ENCODE measurements at regions not wholly inside any gene's neighbourhood (a gene's known extent, or its start where the extent isn't known, plus 50 kb on each side); places are given as distances from the start of the nearest gene placed in this dataset.

DNA sequence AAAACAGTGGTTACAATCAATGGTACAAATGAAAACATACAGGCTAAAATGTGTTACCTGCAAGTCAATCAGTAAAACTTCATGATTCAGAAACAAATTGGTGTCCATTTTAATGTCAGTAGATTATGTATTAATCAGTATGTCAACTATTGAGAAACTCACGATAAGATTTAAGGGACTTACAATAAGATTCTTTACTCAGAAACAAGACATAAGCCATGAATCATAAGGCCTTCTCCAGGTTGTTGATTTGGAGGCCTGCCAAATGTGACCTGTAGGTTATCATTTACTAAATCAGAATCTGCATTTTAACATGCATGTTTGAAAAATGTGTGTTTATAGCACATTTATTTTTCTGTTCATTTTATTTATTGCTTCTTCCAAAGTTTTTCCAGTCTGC lies 623.1 kb downstream of the CCDC85A start (continued):
- TF ChIP-seq MXD4 (CRISPR knock-in tag; IDR thresholded peaks at IDR 0.05) (no peak), ZNF180 (CRISPR knock-in tag; IDR thresholded peaks at IDR 0.05; ENCODE audit: borderline replicate concordance, low read depth) (no peak), NFKBIZ (CRISPR knock-in tag; IDR thresholded peaks at IDR 0.05) (no peak), ZNF124 (CRISPR knock-in tag; IDR thresholded peaks at IDR 0.05) (no peak)
- TF ChIP-seq, protein P1, sequence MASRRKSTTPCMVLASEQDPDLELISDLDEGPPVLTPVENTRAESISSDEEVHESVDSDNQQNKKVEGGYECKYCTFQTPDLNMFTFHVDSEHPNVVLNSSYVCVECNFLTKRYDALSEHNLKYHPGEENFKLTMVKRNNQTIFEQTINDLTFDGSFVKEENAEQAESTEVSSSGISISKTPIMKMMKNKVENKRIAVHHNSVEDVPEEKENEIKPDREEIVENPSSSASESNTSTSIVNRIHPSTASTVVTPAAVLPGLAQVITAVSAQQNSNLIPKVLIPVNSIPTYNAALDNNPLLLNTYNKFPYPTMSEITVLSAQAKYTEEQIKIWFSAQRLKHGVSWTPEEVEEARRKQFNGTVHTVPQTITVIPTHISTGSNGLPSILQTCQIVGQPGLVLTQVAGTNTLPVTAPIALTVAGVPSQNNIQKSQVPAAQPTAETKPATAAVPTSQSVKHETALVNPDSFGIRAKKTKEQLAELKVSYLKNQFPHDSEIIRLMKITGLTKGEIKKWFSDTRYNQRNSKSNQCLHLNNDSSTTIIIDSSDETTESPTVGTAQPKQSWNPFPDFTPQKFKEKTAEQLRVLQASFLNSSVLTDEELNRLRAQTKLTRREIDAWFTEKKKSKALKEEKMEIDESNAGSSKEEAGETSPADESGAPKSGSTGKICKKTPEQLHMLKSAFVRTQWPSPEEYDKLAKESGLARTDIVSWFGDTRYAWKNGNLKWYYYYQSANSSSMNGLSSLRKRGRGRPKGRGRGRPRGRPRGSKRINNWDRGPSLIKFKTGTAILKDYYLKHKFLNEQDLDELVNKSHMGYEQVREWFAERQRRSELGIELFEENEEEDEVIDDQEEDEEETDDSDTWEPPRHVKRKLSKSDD (CRISPR knock-in tag; IDR thresholded peaks at IDR 0.05; ENCODE audit: low read depth): no peak

DNA sequence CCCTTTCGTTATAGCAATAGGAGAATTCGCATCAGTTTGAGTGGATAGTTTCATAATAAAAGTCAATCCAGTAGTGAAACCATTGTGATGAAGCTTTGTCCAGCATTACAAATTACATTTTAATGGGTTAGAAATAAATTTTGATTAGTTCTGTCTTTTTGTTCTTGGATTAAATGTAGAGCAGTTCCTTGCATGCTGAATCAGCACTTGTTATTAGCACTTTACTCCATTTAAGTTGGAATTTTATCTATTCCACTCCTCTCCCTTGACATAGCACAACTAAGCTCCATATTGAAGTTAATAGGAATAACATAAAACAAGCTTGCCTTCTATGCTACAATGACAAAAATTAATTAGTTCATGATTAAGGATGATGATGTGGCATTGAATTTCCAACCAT lies 624.1 kb downstream of the CCDC85A start:
- CTCF ChIA-PET (ENCODE audit: low intra/inter-chr PET ratio, low total read pairs): no interaction called here
- ATAC-seq: no peak
- Histone ChIP-seq H3K36me3 (replicated peaks in 1 of 2; ENCODE audit: control insufficient read depth in 1 of 2, insufficient read depth in 2 of 2, low read length in 2 of 2) (no peaks in the 10 kb centered on the region), H3K79me2 (ENCODE audit: insufficient read depth, low read length) (no peaks in the 10 kb centered on the region), H3K4me2 (ENCODE audit: low read depth, low read length) (no peak overlapping the region), H3K27ac (ENCODE audit: extremely low read length, insufficient read depth, low read length) (no peak overlapping the region), H4K20me1 (ENCODE audit: insufficient read depth, low read length) (no peaks in the 10 kb centered on the region), H3K27me3 (ENCODE audit: control insufficient read depth in 1 of 2, insufficient read depth in 2 of 2, low read length in 2 of 2) (no peaks in the 10 kb centered on the region), H3K4me3 (replicated peaks in 1 of 3; ENCODE audit: insufficient read depth in 1 of 3, low read depth in 2 of 3, low read length in 3 of 3) (no peak overlapping the region), H3K4me1 (ENCODE audit: insufficient read depth, low read length) (no peaks in the 10 kb centered on the region), H3K9me3 (ENCODE audit: low read length) (peaks cover 71% of the 10 kb centered on the region), H3K9ac (ENCODE audit: insufficient read depth, low read depth, low read length) (no peak overlapping the region), H2AFZ (ENCODE audit: low read length) (no peak overlapping the region)
- intact Hi-C loops (cut with micrococcal nuclease; ENCODE audit: unreplicated experiment): no loop called here
- DNase-seq (ENCODE audit: low spot score): no peak
- in situ Hi-C loops (cut with HindIII; ENCODE audit: extremely low pct_ligation_motif_present, low pct_unique_long_range_greater_than_20kb): no loop called here
- TF ChIP-seq MAFK (conservative IDR thresholded peaks at IDR 0.05 in 1 of 2, IDR thresholded peaks at IDR 0.05 in 1 of 2; ENCODE audit: low read length in 2 of 2) (peak; percentile 47 to 84; a peak in 3 of 4 replicates), MAFF (IDR thresholded peaks at IDR 0.05; ENCODE audit: low read depth, low read length) (peak; percentile 66), BHLHE40 (IDR thresholded peaks at IDR 0.05; ENCODE audit: low read length) (no peak)
- POLR2A ChIA-PET: no interaction called here
- WGBS (ENCODE audit: low lambda C conversion rate): 10% methylated on average over 2 of the region's 2 CpGs
- BruUV-seq (replicated peaks): no TSS peak
- FAIRE-seq: no peak
